OCI-LY7 (cell line): ENCODE measurements at regions not wholly inside any gene's neighbourhood (a gene's known extent, or its start where the extent isn't known, plus 50 kb on each side); places are given as distances from the start of the nearest gene placed in this dataset.

ENCODE experiments used
- EZH2phosphoT487 ChIP-seq: fragments of 200-600 bp; sonication (generic); IDR thresholded peaks from 2 replicates; pipeline ENCODE4 v1.6.1; 2018; ENCODE audit warnings: low read depth, borderline replicate concordance, mild to moderate bottlenecking, mixed run types, antibody characterized with exemption, low read length, moderate library complexity, mixed read lengths
- TF ChIP-seq, protein P1 (sequence below): fragments of 200-600 bp; sonication (generic); conservative IDR thresholded peaks from 2 replicates; pipeline ENCODE4 v1.5.1; 2014; ENCODE audit warnings: mild to moderate bottlenecking, antibody characterized with exemption, low read length, moderate library complexity, mixed read lengths

DNA sequence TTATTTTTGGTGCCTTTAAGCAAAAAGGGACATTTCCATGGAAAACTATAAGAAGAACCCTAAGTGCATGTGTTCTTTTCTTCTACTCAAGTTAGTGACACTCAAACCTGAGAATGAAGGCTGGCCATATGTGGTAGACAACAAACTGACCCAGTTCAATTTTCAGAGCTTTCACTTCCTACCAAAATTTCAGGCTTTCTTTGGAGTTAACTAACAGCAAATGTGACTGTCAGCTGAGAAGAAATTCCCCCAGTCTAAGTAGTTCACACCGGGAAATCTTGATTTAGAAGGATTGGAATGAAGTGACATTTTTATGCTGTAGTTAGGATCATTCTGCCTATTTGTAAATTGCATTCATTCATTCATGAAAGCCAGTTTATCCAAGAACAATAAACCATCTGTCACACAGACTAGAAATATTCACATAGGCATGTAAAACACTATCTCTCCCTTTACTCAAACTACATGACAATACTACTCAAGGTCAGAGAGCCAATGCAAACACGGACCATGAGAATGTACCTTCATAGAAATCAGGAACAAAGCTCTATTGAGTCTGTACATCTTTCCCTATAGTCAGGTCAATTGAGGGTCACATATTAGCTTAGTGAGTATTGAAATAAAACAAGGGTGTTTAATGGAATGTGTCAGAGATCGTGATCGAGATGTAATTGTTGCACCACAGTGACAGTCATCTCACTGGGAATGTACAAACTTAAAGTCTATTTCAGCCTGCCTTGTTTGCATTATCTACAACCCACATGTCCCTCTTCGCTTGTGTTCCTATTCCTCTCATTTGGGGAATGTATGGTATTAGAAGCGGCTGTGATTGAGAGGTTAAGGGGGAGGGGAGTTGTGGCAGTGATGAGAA, 113.8 kb upstream of the TGFBR2 start:
- TF ChIP-seq, protein P1, sequence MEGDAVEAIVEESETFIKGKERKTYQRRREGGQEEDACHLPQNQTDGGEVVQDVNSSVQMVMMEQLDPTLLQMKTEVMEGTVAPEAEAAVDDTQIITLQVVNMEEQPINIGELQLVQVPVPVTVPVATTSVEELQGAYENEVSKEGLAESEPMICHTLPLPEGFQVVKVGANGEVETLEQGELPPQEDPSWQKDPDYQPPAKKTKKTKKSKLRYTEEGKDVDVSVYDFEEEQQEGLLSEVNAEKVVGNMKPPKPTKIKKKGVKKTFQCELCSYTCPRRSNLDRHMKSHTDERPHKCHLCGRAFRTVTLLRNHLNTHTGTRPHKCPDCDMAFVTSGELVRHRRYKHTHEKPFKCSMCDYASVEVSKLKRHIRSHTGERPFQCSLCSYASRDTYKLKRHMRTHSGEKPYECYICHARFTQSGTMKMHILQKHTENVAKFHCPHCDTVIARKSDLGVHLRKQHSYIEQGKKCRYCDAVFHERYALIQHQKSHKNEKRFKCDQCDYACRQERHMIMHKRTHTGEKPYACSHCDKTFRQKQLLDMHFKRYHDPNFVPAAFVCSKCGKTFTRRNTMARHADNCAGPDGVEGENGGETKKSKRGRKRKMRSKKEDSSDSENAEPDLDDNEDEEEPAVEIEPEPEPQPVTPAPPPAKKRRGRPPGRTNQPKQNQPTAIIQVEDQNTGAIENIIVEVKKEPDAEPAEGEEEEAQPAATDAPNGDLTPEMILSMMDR, result no peak
- TF ChIP-seq EZH2phosphoT487, result no peak
